SH-SY5Y (cell line): ENCODE measurements at regions not wholly inside any gene's neighbourhood (a gene's known extent, or its start where the extent isn't known, plus 50 kb on each side); places are given as distances from the start of the nearest gene placed in this dataset.

Experiments used
- GATA2 ChIP-seq: IDR thresholded peaks from 2 replicates; pipeline ENCODE4 v1.6.1; 2011; ENCODE audit warnings: mild to moderate bottlenecking, low read depth, low read length
- GATA3 ChIP-seq: IDR thresholded peaks from 2 replicates; pipeline ENCODE4 v1.6.1; 2011; ENCODE audit warnings: low read depth, mild to moderate bottlenecking, low read length, moderate library complexity

DNA sequence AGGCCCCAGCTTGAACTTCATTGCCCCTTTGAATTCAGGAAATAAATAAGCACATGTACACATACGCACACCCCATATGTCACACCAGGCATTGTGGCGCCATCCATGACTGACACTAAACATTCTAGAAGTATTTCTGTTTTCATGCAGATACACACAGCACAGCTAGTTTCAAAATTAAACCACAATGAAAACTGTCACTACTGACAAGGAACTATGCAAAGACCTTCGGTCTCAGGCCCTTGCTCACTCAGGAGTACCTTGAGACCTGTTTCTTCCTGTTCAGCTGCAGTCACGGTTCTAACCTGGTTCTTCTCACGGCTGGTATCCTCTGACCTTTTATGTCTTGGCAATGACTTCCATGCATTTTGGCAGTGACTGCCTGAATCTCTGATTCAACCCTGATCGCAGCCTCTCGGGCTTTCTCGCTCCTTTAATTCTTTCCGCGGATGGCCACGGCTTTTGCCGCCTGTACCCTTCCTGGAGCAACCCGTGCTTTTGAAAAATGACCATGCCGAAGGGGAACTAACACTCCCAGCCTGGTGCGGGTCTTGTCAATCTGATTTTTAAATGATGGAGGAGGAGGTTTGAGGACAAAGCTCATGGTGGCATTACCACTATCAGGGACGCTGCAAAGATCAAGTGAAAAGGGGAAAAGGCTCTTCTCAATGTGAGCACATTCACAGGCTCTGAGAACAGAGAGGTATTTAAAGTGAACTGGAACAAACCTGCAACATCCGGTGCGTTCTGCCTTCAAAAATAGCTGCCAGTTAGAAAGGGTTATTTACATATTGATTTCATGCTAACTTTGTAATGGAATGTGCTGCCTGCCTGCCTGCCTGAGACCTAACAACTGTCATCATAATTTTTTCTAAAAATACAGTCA lies 384.6 kb downstream of the RRAGC start:
- TF ChIP-seq GATA2 (no peak), GATA3 (no peak)
